ENCODE measurements at regions not wholly inside any gene's neighbourhood (a gene's known extent, or its start where the extent isn't known, plus 50 kb on each side); places are given as distances from the start of the nearest gene placed in this dataset.

- TF ChIP-seq REST (IDR thresholded peaks at IDR 0.05; ENCODE audit: borderline replicate concordance) (no peak), POLR2AphosphoS5 (IDR thresholded peaks at IDR 0.05) (no peak), CTCF (IDR thresholded peaks at IDR 0.05; ENCODE audit: poor library complexity, severe bottlenecking) (no peak), EP300 (conservative IDR thresholded peaks at IDR 0.05; ENCODE audit: poor library complexity, severe bottlenecking) (no peak), SMC3 (conservative IDR thresholded peaks at IDR 0.05; ENCODE audit: poor library complexity) (no peak)
These were observed 140.1 kb downstream of the TMEM38B start for GRCh38 chr9:105834404-105834803.

Data from neural cell (in vitro differentiated cells).